Adrenal gland (tissue), 9 donors: ENCODE measurements at regions not wholly inside any gene's neighbourhood (a gene's known extent, or its start where the extent isn't known, plus 50 kb on each side); places are given as distances from the start of the nearest gene placed in this dataset.

ENCODE experiments used
- DNase-seq, 7 donors: peaks; one replicate each; pipeline ENCODE4 v3.0.0-alpha.2; 2019 to 2020
- H3K27ac ChIP-seq, 5 donors: fragments of 200-600 bp; sonication (generic) in 4 of 5; 1 replicate in 3 of 5; 2 replicates in 2 of 5; pipeline versions ENCODE4 v1.5.1 to v1.8.0; 2016 to 2020; ENCODE audit warnings: mild to moderate bottlenecking in 1 of 5
- H3K27me3 ChIP-seq: fragments of 200-600 bp; 2 replicates; pipeline ENCODE4 v1.8.0; 2021
- H3K36me3 ChIP-seq, 2 donors: fragments of 200-600 bp; replicated peaks in 1 of 2; 1 replicate in 1 of 2; 2 replicates in 1 of 2; pipeline versions ENCODE4 v1.5.1 to v1.8.0; 2018 to 2022
- H3K4me1 ChIP-seq, 2 donors: fragments of 200-600 bp; replicated peaks in 1 of 2; 1 replicate in 1 of 2; 2 replicates in 1 of 2; pipeline versions ENCODE4 v1.5.1 to v1.8.0; 2018 to 2021
- H3K4me3 ChIP-seq, 4 donors: fragments of 200-600 bp; sonication (generic) in 3 of 4; one replicate each; pipeline ENCODE4 v1.5.1; 2016 to 2018
- H3K9me3 ChIP-seq, 3 donors: fragments of 200-600 bp; sonication (generic) in 1 of 3; replicated peaks in 1 of 3; 1 replicate in 2 of 3; 2 replicates in 1 of 3; pipeline versions ENCODE4 v1.5.1 to v1.8.0; 2016 to 2021
- CTCF ChIP-seq, 6 experiments: fragments of 450-650 bp in 4 of 6; fragments of 200-600 bp in 2 of 6; sonication (generic) in 1 of 6; IDR thresholded peaks; 1 replicate in 5 of 6; 2 replicates in 1 of 6; pipeline versions ENCODE4 v1.5.1 to v1.8.0; 2016 to 2021; ENCODE audit warnings: antibody characterized with exemption in 6 of 6, mild to moderate bottlenecking in 2 of 6, moderate library complexity in 1 of 6
- POLR2A ChIP-seq, 2 donors: fragments of 450-650 bp; IDR thresholded peaks; one replicate each; pipeline ENCODE4 v1.6.1; 2017; ENCODE audit warnings: antibody characterized with exemption in 2 of 2, mild to moderate bottlenecking in 2 of 2, moderate library complexity in 1 of 2
- WGBS, 4 donors: extraction: QIAGEN DNeasy Blood & Tissue Kit in 2 of 4; methylation state at CpG; one replicate each; pipeline versions ENCODE4 v1.1.5 to v1.1.7; 2013 to 2017; 5-methylcytosine and 5-hydroxymethylcytosine counted together
- intact Hi-C, 2 donors: fragments of 100-400 bp; cut with DNase I; formaldehyde crosslinking; loops; one replicate each; pipeline versions ENCODE4 v1.14.1 to v1.15.0; 2022 to 2023
- donor health status: healthy with polysubstance abuse.
- donor health status: Bipolar disorder and iron deficiency.
- donor health status: DM: yes; HTN: yes; CAD: no.
- donor health status: DM: no; HTN: no; CAD: no.
- donor health status: DM: no; HTN: no; CAD: no.

DNA sequence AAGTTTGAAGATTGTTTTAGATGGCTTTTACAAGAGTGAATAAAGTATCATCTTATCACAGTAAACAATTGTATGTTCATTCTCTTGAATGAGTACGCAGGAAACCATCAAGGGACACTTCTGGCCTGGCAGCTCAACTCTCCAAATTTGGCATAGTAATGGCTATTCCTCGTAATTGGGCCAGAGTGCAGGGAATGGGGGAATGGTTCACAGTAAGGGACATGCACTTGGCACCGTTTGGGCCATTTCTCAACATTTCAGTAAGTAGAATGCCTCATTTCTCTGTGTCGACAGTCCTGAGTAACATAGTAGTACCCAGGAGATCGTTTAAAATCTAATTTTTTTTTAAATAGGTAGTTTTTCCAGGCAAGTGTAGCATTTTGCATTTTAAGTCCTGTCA, 309.6 kb downstream of the KCNJ2 start:
- intact Hi-C loops: no loop called here

GRCh38 chr17:70479779-70480178, 310.4 kb downstream of the KCNJ2 start:
- no peak overlapping the region for H3K4me3 ChIP-seq
- no peaks in the 10 kb centered on the region for H3K27me3 ChIP-seq
- H3K4me1 ChIP-seq: no peaks in the 10 kb centered on the region
- H3K36me3 ChIP-seq: no peaks in the 10 kb centered on the region
- no peak overlapping the region for H3K27ac ChIP-seq
- H3K9me3 ChIP-seq: no peaks in the 10 kb centered on the region
- intact Hi-C loops: no loop called here
- TF ChIP-seq CTCF (IDR thresholded peaks at IDR 0.05) (no peak), POLR2A (IDR thresholded peaks at IDR 0.05) (no peak)
- DNase-seq: no peak

More for the DNA sequence above, 309.6 kb downstream of the KCNJ2 start:
- no peaks in the 10 kb centered on the region for H3K4me1 ChIP-seq
- H3K27ac ChIP-seq: no peak overlapping the region
- TF ChIP-seq POLR2A (IDR thresholded peaks at IDR 0.05) (no peak), CTCF (IDR thresholded peaks at IDR 0.05) (no peak)
- no peak overlapping the region for H3K4me3 ChIP-seq
- no peak for DNase-seq
- no peaks in the 10 kb centered on the region for H3K27me3 ChIP-seq
- H3K9me3 ChIP-seq: no peaks in the 10 kb centered on the region
- no peaks in the 10 kb centered on the region for H3K36me3 ChIP-seq
- WGBS, 4 donors: 59 to 71% (median 68%) methylated on average over 5 of the region's 5 CpGs

- no peaks in the 10 kb centered on the region for H3K36me3 ChIP-seq
- H3K4me3 ChIP-seq: no peak overlapping the region
- DNase-seq: no peak
- H3K27ac ChIP-seq: no peak overlapping the region
- TF ChIP-seq CTCF (IDR thresholded peaks at IDR 0.05): no peak
- H3K27me3 ChIP-seq: no peaks in the 10 kb centered on the region
- no peaks in the 10 kb centered on the region for H3K4me1 ChIP-seq
- H3K9me3 ChIP-seq: no peaks in the 10 kb centered on the region
- 75 to 100% (median 91%) methylated on average over 2 to 3 of the region's 3 CpGs; no CpG with 5 or more reads in 1 of the 4 donors for WGBS, 4 donors
- intact Hi-C loops: no loop called here
Measured at GRCh38 chr17:70483624-70484023, 314.3 kb downstream of the KCNJ2 start.

- WGBS, 4 donors: 59 to 77% methylated on average over 4 of the region's 4 CpGs; no CpG with 5 or more reads in 2 of the 4 donors
- TF ChIP-seq CTCF (IDR thresholded peaks at IDR 0.05): no peak
- TF ChIP-seq POLR2A (IDR thresholded peaks at IDR 0.05): no peak
- Histone ChIP-seq H3K27me3 (no peaks in the 10 kb centered on the region), H3K4me3 (no peak overlapping the region), H3K27ac (no peak overlapping the region), H3K9me3 (no peaks in the 10 kb centered on the region), H3K4me1 (no peaks in the 10 kb centered on the region), H3K36me3 (no peaks in the 10 kb centered on the region)
- intact Hi-C loops: no loop called here
- DNase-seq: no peak
Measured at GRCh38 chr17:70484050-70484449, 314.7 kb downstream of the KCNJ2 start.
